ENCODE measurements at regions not wholly inside any gene's neighbourhood (a gene's known extent, or its start where the extent isn't known, plus 50 kb on each side); places are given as distances from the start of the nearest gene placed in this dataset.

DNA sequence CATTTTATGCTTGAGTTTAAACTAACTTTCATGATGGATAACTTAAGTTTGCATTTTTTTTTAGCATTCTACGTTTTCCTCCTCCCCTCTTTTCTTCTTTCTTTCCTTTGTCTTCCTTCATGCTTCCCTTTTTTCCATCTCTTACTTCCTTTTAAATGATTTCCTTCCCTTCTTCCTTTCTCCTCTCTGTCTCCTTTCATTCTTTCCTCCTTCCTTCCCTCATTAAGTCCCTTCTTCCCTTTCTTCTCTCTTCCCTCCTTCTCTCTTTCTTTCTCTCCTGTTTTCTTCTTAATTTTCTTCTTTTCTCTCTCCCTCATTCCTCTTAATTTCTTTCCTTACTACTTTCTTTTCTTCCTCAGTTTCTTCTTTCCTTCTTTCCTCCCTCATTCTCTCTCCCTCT is 376.0 kb downstream of the LRIG3 start:
- no peak for DNase-seq
- H3K9me3 ChIP-seq = no peaks in the 10 kb centered on the region
- no peaks in the 10 kb centered on the region for H3K4me1 ChIP-seq (ENCODE audit: low read depth)
- intact Hi-C loops (cut with DNase I, micrococcal nuclease) = loop anchor here in 1 of 2 donors (5.0 kb wide), 1 partner anchor 553 kb away; no protein-coding TSS in a partner anchor
- TF ChIP-seq, protein P1, sequence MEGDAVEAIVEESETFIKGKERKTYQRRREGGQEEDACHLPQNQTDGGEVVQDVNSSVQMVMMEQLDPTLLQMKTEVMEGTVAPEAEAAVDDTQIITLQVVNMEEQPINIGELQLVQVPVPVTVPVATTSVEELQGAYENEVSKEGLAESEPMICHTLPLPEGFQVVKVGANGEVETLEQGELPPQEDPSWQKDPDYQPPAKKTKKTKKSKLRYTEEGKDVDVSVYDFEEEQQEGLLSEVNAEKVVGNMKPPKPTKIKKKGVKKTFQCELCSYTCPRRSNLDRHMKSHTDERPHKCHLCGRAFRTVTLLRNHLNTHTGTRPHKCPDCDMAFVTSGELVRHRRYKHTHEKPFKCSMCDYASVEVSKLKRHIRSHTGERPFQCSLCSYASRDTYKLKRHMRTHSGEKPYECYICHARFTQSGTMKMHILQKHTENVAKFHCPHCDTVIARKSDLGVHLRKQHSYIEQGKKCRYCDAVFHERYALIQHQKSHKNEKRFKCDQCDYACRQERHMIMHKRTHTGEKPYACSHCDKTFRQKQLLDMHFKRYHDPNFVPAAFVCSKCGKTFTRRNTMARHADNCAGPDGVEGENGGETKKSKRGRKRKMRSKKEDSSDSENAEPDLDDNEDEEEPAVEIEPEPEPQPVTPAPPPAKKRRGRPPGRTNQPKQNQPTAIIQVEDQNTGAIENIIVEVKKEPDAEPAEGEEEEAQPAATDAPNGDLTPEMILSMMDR (IDR thresholded peaks at IDR 0.05) = no peak
- no peak for ATAC-seq
- H3K36me3 ChIP-seq (ENCODE audit: low read depth) = no peaks in the 10 kb centered on the region
- no peak overlapping the region for H3K4me3 ChIP-seq

DNA sequence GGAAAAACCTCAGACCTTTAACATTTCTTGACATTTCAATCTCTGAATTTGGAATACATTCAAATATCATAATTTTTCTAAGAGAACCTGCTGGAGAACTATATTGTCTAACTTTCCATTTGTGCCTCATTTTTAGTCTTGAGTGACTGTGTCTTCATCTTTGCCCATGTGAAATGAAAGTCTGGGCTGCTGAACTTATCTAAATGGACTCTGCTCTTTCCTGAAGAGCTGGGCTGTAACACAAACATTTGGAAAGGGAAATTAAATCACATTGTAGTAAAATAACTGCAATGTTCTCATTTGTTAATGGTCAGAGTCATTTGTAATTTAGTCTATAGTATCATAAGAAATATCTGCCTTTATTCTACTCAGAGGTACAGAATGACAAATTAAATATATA is 373.1 kb downstream of the LRIG3 start:
- ATAC-seq (no peak), DNase-seq (no peak)
- intact Hi-C loops (cut with DNase I, micrococcal nuclease) = no loop called here
- Histone ChIP-seq H3K36me3 (ENCODE audit: low read depth) (no peaks in the 10 kb centered on the region), H3K9me3 (no peaks in the 10 kb centered on the region), H3K4me1 (ENCODE audit: low read depth) (no peaks in the 10 kb centered on the region), H3K4me3 (no peak overlapping the region)
- TF ChIP-seq, protein P1 (IDR thresholded peaks at IDR 0.05) = no peak

DNA sequence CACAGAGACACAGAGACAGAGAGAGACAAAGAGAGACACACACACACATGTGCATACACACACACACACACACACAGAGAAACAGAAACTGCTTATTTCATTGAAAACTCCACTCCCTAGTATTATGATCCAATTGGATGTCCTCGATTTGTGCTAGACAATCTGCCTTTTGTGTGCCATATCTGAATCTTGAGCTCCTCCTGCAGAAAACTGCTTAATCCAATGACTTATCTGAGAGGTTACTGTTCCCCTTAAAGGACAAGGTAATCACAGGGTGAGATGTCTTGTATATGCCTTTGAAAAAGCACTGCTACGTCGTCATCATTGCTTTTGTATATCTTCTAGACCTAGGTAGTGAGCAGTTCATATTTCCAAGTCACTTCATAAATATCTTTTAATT is 371.5 kb downstream of the LRIG3 start:
- intact Hi-C loops (cut with DNase I, micrococcal nuclease) = no loop called here
- Histone ChIP-seq H3K4me1 (ENCODE audit: low read depth) (no peaks in the 10 kb centered on the region), H3K36me3 (ENCODE audit: low read depth) (no peaks in the 10 kb centered on the region), H3K9me3 (no peaks in the 10 kb centered on the region), H3K4me3 (no peak overlapping the region)
- ATAC-seq (no peak), DNase-seq (no peak)
- TF ChIP-seq, protein P1 (IDR thresholded peaks at IDR 0.05) = no peak

DNA sequence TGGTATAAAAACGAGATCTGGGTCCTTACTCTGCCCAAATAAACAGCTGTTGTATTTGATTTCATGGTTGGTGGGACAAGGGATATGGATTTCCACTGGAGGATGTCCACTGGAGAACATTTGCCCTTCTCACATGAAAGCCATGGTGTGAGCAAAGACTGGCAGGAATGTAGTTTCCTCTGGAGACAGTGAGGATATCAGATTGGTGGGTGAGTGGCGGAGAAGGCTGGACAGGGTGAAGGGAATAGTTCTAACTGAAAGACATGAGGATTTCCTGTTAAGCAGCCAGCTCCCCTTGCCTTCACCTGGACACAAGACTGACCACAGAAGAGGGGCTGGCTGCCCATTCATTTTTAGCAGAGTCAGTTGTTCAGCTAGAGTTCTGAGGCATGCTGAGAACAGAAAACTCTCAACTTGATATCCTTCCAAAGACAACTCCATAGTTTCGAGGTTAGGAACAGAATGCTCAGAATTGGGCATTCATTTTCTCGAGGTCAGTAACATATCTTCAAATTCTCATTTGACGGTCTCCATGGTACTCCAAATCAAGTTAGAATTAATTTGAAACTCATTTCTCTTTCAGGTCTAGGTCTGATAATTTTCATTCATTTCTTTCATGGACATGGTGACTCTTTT is 365.7 kb downstream of the LRIG3 start:
- intact Hi-C loops (cut with DNase I, micrococcal nuclease) = no loop called here
- Histone ChIP-seq H3K9me3 (no peaks in the 10 kb centered on the region), H3K4me1 (ENCODE audit: low read depth) (no peaks in the 10 kb centered on the region), H3K36me3 (ENCODE audit: low read depth) (no peaks in the 10 kb centered on the region), H3K4me3 (no peak overlapping the region)
- TF ChIP-seq, protein P1 (IDR thresholded peaks at IDR 0.05) = no peak
- ATAC-seq (no peak), DNase-seq (no peak)

DNA sequence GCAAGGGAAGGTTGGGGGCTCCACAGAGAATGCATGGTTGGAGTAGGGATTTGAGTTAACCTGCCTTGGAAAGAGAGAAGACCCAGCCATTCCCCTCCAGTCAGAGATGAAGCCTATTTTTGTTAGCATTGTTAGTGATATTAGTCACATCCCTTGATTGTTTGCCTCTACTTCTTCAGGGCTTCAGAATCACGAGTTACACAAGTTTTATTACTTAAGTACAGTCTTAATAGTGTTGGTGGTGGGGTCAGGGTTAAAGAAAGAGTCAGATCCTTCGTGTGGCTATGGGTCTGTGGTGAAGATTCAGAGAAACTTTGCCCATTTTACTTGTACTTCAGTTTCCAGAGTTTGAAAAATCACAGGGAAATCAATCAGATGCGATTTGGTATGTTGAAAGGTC is 363.1 kb downstream of the LRIG3 start:
- DNase-seq = no peak
- Histone ChIP-seq H3K4me1 (ENCODE audit: low read depth) (no peaks in the 10 kb centered on the region), H3K36me3 (ENCODE audit: low read depth) (no peaks in the 10 kb centered on the region), H3K4me3 (no peak overlapping the region), H3K9me3 (no peaks in the 10 kb centered on the region)
- TF ChIP-seq, protein P1 (IDR thresholded peaks at IDR 0.05) = no peak
- no peak for ATAC-seq
- intact Hi-C loops (cut with DNase I, micrococcal nuclease) = no loop called here

DNA sequence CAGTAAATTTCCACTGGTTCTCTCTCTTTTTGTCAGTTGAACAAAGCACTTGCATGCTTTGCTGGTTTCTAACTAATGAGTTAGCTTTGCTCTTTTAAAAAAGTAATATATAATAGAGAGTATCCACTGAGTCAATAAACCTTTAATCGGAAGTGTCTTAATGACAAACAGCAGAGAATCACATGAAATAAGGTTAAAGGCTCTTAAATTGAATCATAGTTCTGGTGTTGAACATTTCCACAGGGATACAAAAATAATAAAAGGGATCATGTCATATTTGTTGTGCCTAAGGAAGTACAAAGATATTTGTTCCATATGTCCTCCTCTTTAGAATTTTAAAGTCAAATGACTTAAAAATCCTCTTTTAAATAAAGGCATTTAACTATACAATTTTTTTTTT is 362.6 kb downstream of the LRIG3 start:
- no peaks in the 10 kb centered on the region for H3K4me1 ChIP-seq (ENCODE audit: low read depth)
- no peak for DNase-seq
- H3K36me3 ChIP-seq (ENCODE audit: low read depth) = no peaks in the 10 kb centered on the region
- H3K9me3 ChIP-seq = no peaks in the 10 kb centered on the region
- TF ChIP-seq, protein P1 (IDR thresholded peaks at IDR 0.05) = no peak
- intact Hi-C loops (cut with DNase I, micrococcal nuclease) = no loop called here
- no peak for ATAC-seq
- no peak overlapping the region for H3K4me3 ChIP-seq
